Endothelial cell of umbilical vein (primary cell): ENCODE measurements at regions not wholly inside any gene's neighbourhood (a gene's known extent, or its start where the extent isn't known, plus 50 kb on each side); places are given as distances from the start of the nearest gene placed in this dataset.

ENCODE experiments used
- CTCF ChIP-seq, 2 donors: IDR thresholded peaks; 1 replicate in 1 of 2; 2 replicates in 1 of 2; pipeline ENCODE4 v1.5.1; 2011; ENCODE audit warnings: low read length in 2 of 2, mild to moderate bottlenecking in 2 of 2, moderate library complexity in 2 of 2, control low read depth in 1 of 2, inconsistent platforms in 1 of 2, low read depth in 1 of 2; ENCODE audit not compliant: insufficient read depth in 1 of 2; ENCODE audit errors: extremely low read depth in 1 of 2
- EZH2 ChIP-seq: IDR thresholded peaks from 2 replicates; pipeline ENCODE4 v1.6.1; 2012; ENCODE audit warnings: borderline replicate concordance, low read depth, mild to moderate bottlenecking, moderate library complexity, low read length, inconsistent platforms; ENCODE audit not compliant: severe bottlenecking
- GATA2 ChIP-seq: IDR thresholded peaks from 2 replicates; pipeline ENCODE4 v1.7.0; 2011; ENCODE audit warnings: low read depth, mild to moderate bottlenecking, moderate library complexity, mixed read lengths, low read length; ENCODE audit not compliant: insufficient read length, insufficient read depth
- JUN ChIP-seq: IDR thresholded peaks from 2 replicates; pipeline ENCODE4 v1.6.1; 2011; ENCODE audit warnings: borderline replicate concordance, low read depth; ENCODE audit not compliant: insufficient read length, insufficient read depth
- MAX ChIP-seq: IDR thresholded peaks from 2 replicates; pipeline ENCODE4 v1.6.1; 2011; ENCODE audit not compliant: insufficient read depth, insufficient read length
- POLR2A ChIP-seq: IDR thresholded peaks from 2 replicates; pipeline ENCODE4 v1.6.1; 2012; ENCODE audit warnings: low read depth, mild to moderate bottlenecking, control low read depth, low read length
- POLR2AphosphoS5 ChIP-seq: IDR thresholded peaks from 2 replicates; pipeline ENCODE4 v1.6.1; 2012; ENCODE audit warnings: low read depth, mild to moderate bottlenecking, control low read depth, low read length, moderate library complexity; ENCODE audit not compliant: insufficient read depth

GRCh38 chr5:158640593-158640980, 459.1 kb downstream of the EBF1 start:
- TF ChIP-seq CTCF (IDR thresholded peaks at IDR 0.05; ENCODE audit: extremely low read depth in 1 of 2, insufficient read depth in 1 of 2, low read depth in 1 of 2, low read length in 2 of 2): no peak
- TF ChIP-seq POLR2A: no peak
- TF ChIP-seq JUN: no peak
- no peak for TF ChIP-seq EZH2
- TF ChIP-seq POLR2AphosphoS5: no peak
- TF ChIP-seq MAX: no peak
- no peak for TF ChIP-seq GATA2
